ENCODE measurements at regions not wholly inside any gene's neighbourhood (a gene's known extent, or its start where the extent isn't known, plus 50 kb on each side); places are given as distances from the start of the nearest gene placed in this dataset.
A peak's percentile ranks its signal among the peaks of the same experiment; 100 is the strongest.

- Mint-ChIP-seq H3K9me3 (ENCODE audit: low read depth) (no peaks in the 10 kb centered on the region), H3K27me3 (no peaks in the 10 kb centered on the region), H3K4me3 (ENCODE audit: low read depth) (no peak overlapping the region), H3K36me3 (ENCODE audit: insufficient read depth) (no peaks in the 10 kb centered on the region), H3K27ac (no peak overlapping the region), H3K4me1 (ENCODE audit: low read depth) (peaks cover 4% of the 10 kb centered on the region)
- no peak for DNase-seq (ENCODE audit: low spot score, unreplicated experiment)
- TF ChIP-seq CTCF (IDR thresholded peaks at IDR 0.05; ENCODE audit: unreplicated experiment), result no peak
Measured at GRCh38 chrX:95029571-95029970, 1355.6 kb downstream of the FAM133A start.

GRCh38 chrX:95040104-95040503 is 1366.1 kb downstream of the FAM133A start:
- H3K4me3 Mint-ChIP-seq (ENCODE audit: low read depth), result no peak overlapping the region
- H3K27ac Mint-ChIP-seq, result no peak overlapping the region
- no peaks in the 10 kb centered on the region for H3K9me3 Mint-ChIP-seq (ENCODE audit: low read depth)
- no peak for DNase-seq (ENCODE audit: low spot score, unreplicated experiment)
- no peaks in the 10 kb centered on the region for H3K36me3 Mint-ChIP-seq (ENCODE audit: insufficient read depth)
- H3K27me3 Mint-ChIP-seq, result no peaks in the 10 kb centered on the region
- no peak for TF ChIP-seq CTCF (IDR thresholded peaks at IDR 0.05; ENCODE audit: unreplicated experiment)
- peaks cover 5% of the 10 kb centered on the region for H3K4me1 Mint-ChIP-seq (ENCODE audit: low read depth)

GRCh38 chrX:95044331-95044730 is 1370.3 kb downstream of the FAM133A start:
- no peak for DNase-seq (ENCODE audit: low spot score, unreplicated experiment)
- Mint-ChIP-seq H3K4me3 (ENCODE audit: low read depth) (no peak overlapping the region), H3K9me3 (ENCODE audit: low read depth) (no peaks in the 10 kb centered on the region), H3K4me1 (ENCODE audit: low read depth) (peaks cover 5% of the 10 kb centered on the region), H3K36me3 (ENCODE audit: insufficient read depth) (no peaks in the 10 kb centered on the region), H3K27ac (no peak overlapping the region), H3K27me3 (no peaks in the 10 kb centered on the region)
- TF ChIP-seq CTCF (IDR thresholded peaks at IDR 0.05; ENCODE audit: unreplicated experiment), result no peak

- H3K27ac Mint-ChIP-seq, result no peak overlapping the region
- no peak for TF ChIP-seq CTCF (IDR thresholded peaks at IDR 0.05; ENCODE audit: unreplicated experiment)
- H3K36me3 Mint-ChIP-seq (ENCODE audit: insufficient read depth), result no peaks in the 10 kb centered on the region
- H3K4me1 Mint-ChIP-seq (ENCODE audit: low read depth), result peaks cover 2% of the 10 kb centered on the region
- H3K4me3 Mint-ChIP-seq (ENCODE audit: low read depth), result no peak overlapping the region
- DNase-seq (ENCODE audit: low spot score, unreplicated experiment), result no peak
- no peaks in the 10 kb centered on the region for H3K9me3 Mint-ChIP-seq (ENCODE audit: low read depth)
- no peaks in the 10 kb centered on the region for H3K27me3 Mint-ChIP-seq
Measured at GRCh38 chrX:95055991-95056390, 1382.0 kb downstream of the FAM133A start.

- Mint-ChIP-seq H3K27me3 (no peaks in the 10 kb centered on the region), H3K9me3 (ENCODE audit: low read depth) (no peaks in the 10 kb centered on the region), H3K4me1 (ENCODE audit: low read depth) (peaks cover 2% of the 10 kb centered on the region), H3K27ac (no peak overlapping the region), H3K36me3 (ENCODE audit: insufficient read depth) (no peaks in the 10 kb centered on the region), H3K4me3 (ENCODE audit: low read depth) (no peak overlapping the region)
- peak; percentile 35 for TF ChIP-seq CTCF (IDR thresholded peaks at IDR 0.05; ENCODE audit: unreplicated experiment)
- no peak for DNase-seq (ENCODE audit: low spot score, unreplicated experiment)
Measured at GRCh38 chrX:95056901-95057300, 1382.9 kb downstream of the FAM133A start.

All from progenitor cell of endocrine pancreas (in vitro differentiated cells).